K562 (cell line): ENCODE measurements at regions not wholly inside any gene's neighbourhood (a gene's known extent, or its start where the extent isn't known, plus 50 kb on each side); places are given as distances from the start of the nearest gene placed in this dataset.

Experiments used
- ATAC-seq: fragments of 200-7000 bp; cut with Tn5 transposase; 3 replicates; pipeline ENCODE4 v1.9.1; 2020; ENCODE audit warnings: moderate library complexity
- BruUV-seq: library from RNA; stranded (reverse); fragments of 400-500 nt; replicated peaks from 2 replicates; lab custom pipeline; 2021; lab: Mats Ljungman, UMichigan
- CTCF ChIA-PET: fragments of 300-600 bp; formaldehyde crosslinking; extraction: SDS; loops from one replicate; lab custom pipeline; 2021; ENCODE audit warnings: low intra/inter-chr PET ratio; lab: Yijun Ruan, JAX
- POLR2A ChIA-PET: fragments of 300-600, 350-650 bp; sonication (Branson Sonifier 250); formaldehyde crosslinking; extraction: SDS; loops from one replicate; lab custom pipeline; 2021; ENCODE audit warnings: antibody characterized with exemption, inconsistent platforms; lab: Yijun Ruan, JAX
- DNase-seq, 4 experiments: peaks; one replicate each; pipeline versions ENCODE4 v3.0.0 to v3.0.0-alpha.2; 2011 to 2018; ENCODE audit warnings: low spot score in 3 of 4, mixed read lengths in 3 of 4; ENCODE audit errors: extremely low read depth in 1 of 4
- FAIRE-seq: peaks from 2 replicates; lab custom pipeline; 2011; peaks lifted over from hg19 to GRCh38; lab: Jason Lieb, UNC
- H2AFZ ChIP-seq: 2 replicates; pipeline ENCODE4 v1.6.0; 2011; ENCODE audit warnings: low read depth, low read length, control low read depth, inconsistent platforms
- H3K27ac ChIP-seq: fragments of 200-600 bp; 3 replicates; pipeline ENCODE4 v1.8.0; 2011; ENCODE audit warnings: low read depth, mild to moderate bottlenecking, control low read depth, inconsistent platforms, low read length, moderate library complexity, mixed read lengths; ENCODE audit errors: extremely low read depth
- H3K27me3 ChIP-seq, 2 experiments: fragments of 300-600 bp in 1 of 2; 2 replicates in 1 of 2; 3 replicates in 1 of 2; pipeline versions ENCODE4 v1.6.0 to v1.8.0; 2011; ENCODE audit warnings: inconsistent platforms in 2 of 2, low read length in 2 of 2, mild to moderate bottlenecking in 1 of 2, mixed read lengths in 1 of 2, moderate library complexity in 1 of 2; ENCODE audit not compliant: control insufficient read depth in 2 of 2, insufficient read depth in 2 of 2
- H3K36me3 ChIP-seq: fragments of 300-600 bp; 3 replicates; pipeline ENCODE4 v1.8.0; 2011; ENCODE audit warnings: mild to moderate bottlenecking, low read length, inconsistent platforms; ENCODE audit not compliant: control insufficient read depth, insufficient read depth
- H3K4me1 ChIP-seq, 2 experiments: fragments of 200-600 bp in 1 of 2; replicated peaks in 1 of 2; 2 replicates in 1 of 2; 3 replicates in 1 of 2; pipeline versions ENCODE4 v1.5.1 to v1.8.0; 2011; ENCODE audit warnings: inconsistent platforms in 2 of 2, low read length in 2 of 2, mild to moderate bottlenecking in 1 of 2, mixed read lengths in 1 of 2, moderate library complexity in 1 of 2; ENCODE audit not compliant: control insufficient read depth in 2 of 2, insufficient read depth in 2 of 2
- H3K4me2 ChIP-seq: 2 replicates; pipeline ENCODE4 v1.6.1; 2011; ENCODE audit warnings: low read length, control low read depth, inconsistent platforms, mixed read lengths; ENCODE audit not compliant: insufficient read depth
- H3K4me3 ChIP-seq: fragments of 200-600 bp; sonication (generic), shearing (Covaris generic); 2 replicates; pipeline ENCODE4 v1.5.1; 2016; ENCODE audit warnings: control low read depth, inconsistent platforms
- H3K79me2 ChIP-seq: fragments of 200-600 bp; 3 replicates; pipeline ENCODE4 v1.8.0; 2011; ENCODE audit warnings: low read length, inconsistent platforms; ENCODE audit not compliant: control insufficient read depth, insufficient read depth
- H3K9ac ChIP-seq, 2 experiments: 2 replicates each; pipeline versions ENCODE4 v1.6.0 to v1.6.1; 2011; ENCODE audit warnings: low read depth in 2 of 2, low read length in 2 of 2, control low read depth in 1 of 2, inconsistent platforms in 1 of 2, mild to moderate bottlenecking in 1 of 2, mixed read lengths in 1 of 2; ENCODE audit not compliant: insufficient read depth in 1 of 2
- H3K9me1 ChIP-seq: one replicate; pipeline ENCODE4 v1.6.0; 2011; ENCODE audit warnings: inconsistent platforms, mild to moderate bottlenecking, low read length, moderate library complexity; ENCODE audit not compliant: control insufficient read depth, insufficient read depth
- H3K9me3 ChIP-seq: replicated peaks from 2 replicates; pipeline ENCODE4 v1.5.1; 2011; ENCODE audit warnings: low read depth, low read length, inconsistent platforms; ENCODE audit not compliant: control insufficient read depth, insufficient read depth
- H4K20me1 ChIP-seq: replicated peaks from 2 replicates; pipeline ENCODE4 v1.6.1; 2011; ENCODE audit warnings: low read length, inconsistent platforms, mixed read lengths; ENCODE audit not compliant: control insufficient read depth, insufficient read depth
- CEBPG ChIP-seq, 3 experiments: fragments of 200-800 bp in 1 of 3; sonication (Bioruptor generic) in 1 of 3; sonication (generic) in 1 of 3; formaldehyde crosslinking in 1 of 3; IDR thresholded peaks in 2 of 3; conservative IDR thresholded peaks in 1 of 3; 2 replicates each; pipeline versions ENCODE4 v1.6.1 to v1.8.0; 2016 to 2022; ENCODE audit warnings: missing compliant biosample characterization in 2 of 3, missing genetic modification characterization in 2 of 3, mild to moderate bottlenecking in 1 of 3, missing genetic modification reagents in 1 of 3
- ETS1 ChIP-seq: conservative IDR thresholded peaks from 2 replicates; pipeline ENCODE4 v1.6.1; 2011; ENCODE audit warnings: low read depth, mild to moderate bottlenecking, low read length; ENCODE audit not compliant: control insufficient read depth
- GTF2F1 ChIP-seq: IDR thresholded peaks from 2 replicates; pipeline ENCODE4 v1.6.1; 2011; ENCODE audit warnings: low read depth, low read length, improper control_type of control experiment
- GTF3C2 ChIP-seq: IDR thresholded peaks from 3 replicates; pipeline ENCODE4 v1.6.1; 2011; ENCODE audit warnings: borderline replicate concordance, mild to moderate bottlenecking, moderate library complexity; ENCODE audit not compliant: insufficient read length; ENCODE audit errors: extremely low read depth
- HMG20B ChIP-seq: fragments of 250-450 bp; sonication (Bioruptor Pico); IDR thresholded peaks from 2 replicates; pipeline ENCODE4 v1.5.0; 2021; ENCODE audit warnings: mild to moderate bottlenecking
- RBM17 ChIP-seq: fragments of 200-400 bp; formaldehyde crosslinking; IDR thresholded peaks from 2 replicates; pipeline ENCODE4 v1.6.1; 2017; ENCODE audit warnings: low read depth, mild to moderate bottlenecking, low read length, borderline replicate concordance
- RERE ChIP-seq: sonication (generic); formaldehyde crosslinking; IDR thresholded peaks from 2 replicates; pipeline ENCODE4 v1.8.0; 2023; ENCODE audit warnings: missing genetic modification reagents, mild to moderate bottlenecking, borderline replicate concordance
- SAP30 ChIP-seq: fragments of 200-600 bp; sonication (generic); IDR thresholded peaks from 2 replicates; pipeline ENCODE4 v1.6.1; 2012; ENCODE audit warnings: borderline replicate concordance, low read depth, mild to moderate bottlenecking, moderate library complexity, low read length, control low read depth, inconsistent platforms; ENCODE audit not compliant: insufficient read depth, poor library complexity, severe bottlenecking
- ZNF507 ChIP-seq: conservative IDR thresholded peaks from 2 replicates; pipeline ENCODE4 v1.6.1; 2017; ENCODE audit warnings: missing genetic modification characterization, missing compliant biosample characterization
- ZNF699 ChIP-seq: fragments of 250-450 bp; sonication (Bioruptor Pico); IDR thresholded peaks from 2 replicates; pipeline ENCODE4 v1.8.0; 2021; ENCODE audit warnings: mild to moderate bottlenecking, moderate library complexity; ENCODE audit not compliant: insufficient replicate concordance
- WGBS: fragments of 100-300 bp; shearing (Covaris generic); methylation state at CpG from one replicate; pipeline ENCODE4 v1.1.6; 2016; ENCODE audit warnings: low coverage, mixed read lengths; ENCODE audit not compliant: insufficient coverage; ENCODE audit errors: missing lambda C conversion rate; 5-methylcytosine and 5-hydroxymethylcytosine counted together
- in situ Hi-C: fragments of 300-500 bp; cut with MboI; formaldehyde crosslinking; loops from 4 replicates; pipeline ENCODE4 v1.15.0; 2018; ENCODE audit warnings: inconsistent platforms, mixed read lengths
- intact Hi-C: fragments of 100-400 bp; cut with micrococcal nuclease; formaldehyde crosslinking; loops from 2 replicates; pipeline ENCODE4 v1.14.2; 2022

GRCh38 chr6:50380406-50381098 lies 330.8 kb upstream of the DEFB112 start:
- Histone ChIP-seq H3K9ac (no peak overlapping the region), H3K27me3 (no peaks in the 10 kb centered on the region), H3K27ac (no peak overlapping the region), H3K79me2 (no peaks in the 10 kb centered on the region), H2AFZ (no peak overlapping the region), H3K4me3 (no peak overlapping the region), H3K4me2 (no peak overlapping the region), H3K9me1 (no peaks in the 10 kb centered on the region), H3K9me3 (peaks cover 4% of the 10 kb centered on the region; the same call in 1 of the 2 replicates), H4K20me1 (no peaks in the 10 kb centered on the region), H3K4me1 (no peaks in the 10 kb centered on the region), H3K36me3 (no peaks in the 10 kb centered on the region)
- in situ Hi-C loops = no loop called here
- DNase-seq = no peak
- ChIA-PET CTCF (interaction anchor here (0.6 kb wide), 1 partner anchor 1414 kb away, joined by 4 read pairs; no protein-coding TSS in a partner anchor), POLR2A (no interaction called here)
- intact Hi-C loops = no loop called here
- WGBS = under 1% methylated on average over 7 of the region's 7 CpGs
- BruUV-seq = no TSS peak
- no peak for ATAC-seq
- FAIRE-seq = no peak
- TF ChIP-seq ETS1 (no peak), SAP30 (no peak), RBM17 (no peak), ZNF507 (no peak), HMG20B (CRISPR knock-in tag) (no peak), RERE (CRISPR knock-in tag) (no peak), GTF2F1 (no peak), ZNF699 (CRISPR knock-in tag) (no peak), GTF3C2 (no peak), CEBPG (CRISPR knock-in tag; IDR thresholded peaks at IDR 0.05) (no peak), CEBPG (tag; conservative IDR thresholded peaks at IDR 0.05 in 1 of 2, IDR thresholded peaks at IDR 0.05 in 1 of 2) (no peak)
